Breast epithelium (tissue), 4 donors: ENCODE measurements at regions not wholly inside any gene's neighbourhood (a gene's known extent, or its start where the extent isn't known, plus 50 kb on each side); places are given as distances from the start of the nearest gene placed in this dataset.

ENCODE experiments used
- DNase-seq, 2 donors: peaks; one replicate each; pipeline ENCODE4 v3.0.0-alpha.2; 2019; ENCODE audit warnings: low spot score in 2 of 2
- H3K27ac ChIP-seq, 2 donors: fragments of 200-600 bp; sonication (generic) in 1 of 2; one replicate each; pipeline ENCODE4 v1.5.1; 2016 to 2019; ENCODE audit warnings: mild to moderate bottlenecking in 1 of 2
- H3K27me3 ChIP-seq, 2 donors: fragments of 200-600 bp; sonication (generic) in 1 of 2; one replicate each; pipeline versions ENCODE4 v1.5.1 to v1.6.0; 2017 to 2019; ENCODE audit warnings: control low read depth in 1 of 2, mild to moderate bottlenecking in 1 of 2
- H3K36me3 ChIP-seq: fragments of 200-600 bp; one replicate; pipeline ENCODE4 v1.5.1; 2019
- H3K4me1 ChIP-seq, 2 donors: fragments of 200-600 bp; sonication (generic); one replicate each; pipeline ENCODE4 v1.5.1; 2016 to 2019; ENCODE audit warnings: control low read depth in 1 of 2
- H3K4me3 ChIP-seq, 3 donors: fragments of 200-600 bp; sonication (generic); 1 replicate in 2 of 3; 2 replicates in 1 of 3; pipeline ENCODE4 v1.5.1; 2016 to 2019; ENCODE audit warnings: mild to moderate bottlenecking in 3 of 3, moderate library complexity in 2 of 3
- H3K9me3 ChIP-seq, 2 donors: fragments of 200-600 bp; sonication (generic) in 1 of 2; one replicate each; pipeline ENCODE4 v1.5.1; 2016 to 2019; ENCODE audit warnings: control low read depth in 1 of 2
- CTCF ChIP-seq, 3 donors: fragments of 450-650 bp; IDR thresholded peaks; one replicate each; pipeline ENCODE4 v1.5.1; 2016 to 2017; ENCODE audit warnings: antibody characterized with exemption in 3 of 3, mild to moderate bottlenecking in 3 of 3, moderate library complexity in 3 of 3
- POLR2A ChIP-seq: fragments of 450-650 bp; IDR thresholded peaks from one replicate; pipeline ENCODE4 v1.6.1; 2016; ENCODE audit warnings: antibody characterized with exemption, mild to moderate bottlenecking, moderate library complexity
- POLR2AphosphoS5 ChIP-seq, 3 donors: sonication (generic); formaldehyde crosslinking; IDR thresholded peaks; one replicate each; pipeline ENCODE4 v1.6.1; 2017; ENCODE audit warnings: antibody characterized with exemption in 3 of 3
- intact Hi-C: fragments of 100-400 bp; cut with DNase I; formaldehyde crosslinking; loops from one replicate; pipeline ENCODE4 v1.15.1; 2023; ENCODE audit warnings: low total_unique reads

- Histone ChIP-seq H3K4me1 (no peaks in the 10 kb centered on the region), H3K36me3 (no peaks in the 10 kb centered on the region), H3K4me3 (no peak overlapping the region), H3K9me3 (no peaks in the 10 kb centered on the region), H3K27ac (no peak overlapping the region), H3K27me3 (no peaks in the 10 kb centered on the region)
- intact Hi-C loops, result no loop called here
- DNase-seq, result no peak
- no peak for TF ChIP-seq CTCF (IDR thresholded peaks at IDR 0.05)
- TF ChIP-seq POLR2A, result no peak
- no peak for TF ChIP-seq POLR2AphosphoS5 (IDR thresholded peaks at IDR 0.05)
Measured at GRCh38 chr3:34956511-34956910, 682.8 kb upstream of the ARPP21 start.

- intact Hi-C loops, result no loop called here
- Histone ChIP-seq H3K9me3 (no peaks in the 10 kb centered on the region), H3K4me1 (no peaks in the 10 kb centered on the region), H3K4me3 (no peak overlapping the region), H3K36me3 (no peaks in the 10 kb centered on the region), H3K27me3 (no peaks in the 10 kb centered on the region), H3K27ac (no peak overlapping the region)
- TF ChIP-seq POLR2A, result no peak
- TF ChIP-seq POLR2AphosphoS5 (IDR thresholded peaks at IDR 0.05), result no peak
- no peak for TF ChIP-seq CTCF (IDR thresholded peaks at IDR 0.05)
- no peak for DNase-seq
Measured at GRCh38 chr3:34957677-34958076, 681.6 kb upstream of the ARPP21 start.

GRCh38 chr3:34969513-34969912, 669.8 kb upstream of the ARPP21 start:
- intact Hi-C loops, result no loop called here
- Histone ChIP-seq H3K27me3 (no peaks in the 10 kb centered on the region), H3K9me3 (no peaks in the 10 kb centered on the region), H3K4me3 (no peak overlapping the region), H3K36me3 (no peaks in the 10 kb centered on the region), H3K4me1 (no peaks in the 10 kb centered on the region), H3K27ac (no peak overlapping the region)
- TF ChIP-seq CTCF (IDR thresholded peaks at IDR 0.05) (no peak), POLR2A (no peak)
- DNase-seq, result no peak

GRCh38 chr3:34972481-34972880, 666.8 kb upstream of the ARPP21 start:
- intact Hi-C loops, result no loop called here
- Histone ChIP-seq H3K4me1 (no peaks in the 10 kb centered on the region), H3K36me3 (no peaks in the 10 kb centered on the region), H3K27me3 (no peaks in the 10 kb centered on the region), H3K4me3 (no peak overlapping the region), H3K27ac (no peak overlapping the region), H3K9me3 (no peaks in the 10 kb centered on the region)
- DNase-seq, result no peak
- TF ChIP-seq CTCF (IDR thresholded peaks at IDR 0.05), result no peak
- no peak for TF ChIP-seq POLR2A

- H3K27ac ChIP-seq, result no peak overlapping the region
- intact Hi-C loops, result no loop called here
- no peaks in the 10 kb centered on the region for H3K27me3 ChIP-seq
- DNase-seq, result no peak
- no peaks in the 10 kb centered on the region for H3K9me3 ChIP-seq
- H3K36me3 ChIP-seq, result no peaks in the 10 kb centered on the region
- no peaks in the 10 kb centered on the region for H3K4me1 ChIP-seq
- H3K4me3 ChIP-seq, result no peak overlapping the region
- TF ChIP-seq CTCF (IDR thresholded peaks at IDR 0.05) (no peak), POLR2AphosphoS5 (IDR thresholded peaks at IDR 0.05) (no peak)
Measured at GRCh38 chr3:34973586-34973985, 665.7 kb upstream of the ARPP21 start.
